ENCODE measurements at regions not wholly inside any gene's neighbourhood (a gene's known extent, or its start where the extent isn't known, plus 50 kb on each side); places are given as distances from the start of the nearest gene placed in this dataset.

DNA sequence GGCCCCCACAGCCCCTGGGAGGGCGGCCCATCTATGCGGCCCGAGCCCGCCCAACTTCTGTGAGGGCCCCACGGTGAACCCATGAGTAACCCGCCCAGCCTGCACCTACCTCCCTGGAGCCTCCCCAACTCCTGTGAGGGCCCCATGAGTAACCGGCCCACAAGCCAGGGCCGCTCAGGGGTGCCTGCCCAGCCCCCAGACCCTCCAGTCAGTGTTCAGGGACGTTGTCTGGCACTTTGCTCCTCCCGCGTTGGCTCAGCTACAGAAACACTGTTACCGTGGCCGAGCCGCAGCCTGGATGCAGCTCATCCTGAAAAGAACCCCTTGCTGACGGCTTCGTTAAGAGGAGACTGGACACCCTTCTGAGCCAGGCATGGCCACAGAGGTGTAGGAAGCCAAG is 179.6 kb downstream of the BRD1 start:
- H3K4me3 ChIP-seq (ENCODE audit: low read depth, low read length) = no peak overlapping the region
- DNase-seq (ENCODE audit: low read depth) = no peak
- TF ChIP-seq, protein P1, sequence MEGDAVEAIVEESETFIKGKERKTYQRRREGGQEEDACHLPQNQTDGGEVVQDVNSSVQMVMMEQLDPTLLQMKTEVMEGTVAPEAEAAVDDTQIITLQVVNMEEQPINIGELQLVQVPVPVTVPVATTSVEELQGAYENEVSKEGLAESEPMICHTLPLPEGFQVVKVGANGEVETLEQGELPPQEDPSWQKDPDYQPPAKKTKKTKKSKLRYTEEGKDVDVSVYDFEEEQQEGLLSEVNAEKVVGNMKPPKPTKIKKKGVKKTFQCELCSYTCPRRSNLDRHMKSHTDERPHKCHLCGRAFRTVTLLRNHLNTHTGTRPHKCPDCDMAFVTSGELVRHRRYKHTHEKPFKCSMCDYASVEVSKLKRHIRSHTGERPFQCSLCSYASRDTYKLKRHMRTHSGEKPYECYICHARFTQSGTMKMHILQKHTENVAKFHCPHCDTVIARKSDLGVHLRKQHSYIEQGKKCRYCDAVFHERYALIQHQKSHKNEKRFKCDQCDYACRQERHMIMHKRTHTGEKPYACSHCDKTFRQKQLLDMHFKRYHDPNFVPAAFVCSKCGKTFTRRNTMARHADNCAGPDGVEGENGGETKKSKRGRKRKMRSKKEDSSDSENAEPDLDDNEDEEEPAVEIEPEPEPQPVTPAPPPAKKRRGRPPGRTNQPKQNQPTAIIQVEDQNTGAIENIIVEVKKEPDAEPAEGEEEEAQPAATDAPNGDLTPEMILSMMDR (IDR thresholded peaks at IDR 0.05; ENCODE audit: control insufficient read depth, extremely low read depth, insufficient read depth) = no peak

DNA sequence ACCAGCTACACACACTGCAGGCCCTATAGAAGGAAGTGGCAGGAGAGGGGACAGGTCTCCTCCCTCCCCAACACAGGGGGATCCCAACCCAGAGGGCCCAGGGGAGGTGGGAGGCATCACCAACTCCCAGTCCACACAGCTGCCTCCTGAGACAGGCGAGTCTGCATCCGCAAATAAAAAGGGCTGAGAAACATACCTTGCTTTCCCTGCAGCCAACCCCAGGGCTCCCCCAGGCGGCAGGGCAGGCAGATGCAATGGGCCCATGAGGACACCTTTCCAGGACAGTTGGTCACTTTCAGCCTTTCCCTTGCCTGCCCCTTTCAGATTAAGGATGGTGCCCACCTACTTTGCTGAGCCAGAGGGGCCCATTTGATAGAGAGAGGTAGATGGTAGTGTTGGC is 180.0 kb downstream of the BRD1 start:
- no peak overlapping the region for H3K4me3 ChIP-seq (ENCODE audit: low read depth, low read length)
- no peak for DNase-seq (ENCODE audit: low read depth)
- TF ChIP-seq, protein P1 (IDR thresholded peaks at IDR 0.05; ENCODE audit: control insufficient read depth, extremely low read depth, insufficient read depth) = peak; percentile 17; the same call in 1 of the 2 replicates

GRCh38 chr22:49646876-49647275 is 180.8 kb downstream of the BRD1 start:
- DNase-seq (ENCODE audit: low read depth) = no peak
- TF ChIP-seq, protein P1 (IDR thresholded peaks at IDR 0.05; ENCODE audit: control insufficient read depth, extremely low read depth, insufficient read depth) = no peak
- H3K4me3 ChIP-seq (ENCODE audit: low read depth, low read length) = no peak overlapping the region

GRCh38 chr22:49645791-49646550 is 181.7 kb downstream of the BRD1 start:
- H3K4me3 ChIP-seq (ENCODE audit: low read depth, low read length) = no peak overlapping the region
- TF ChIP-seq, protein P1 (IDR thresholded peaks at IDR 0.05; ENCODE audit: control insufficient read depth, extremely low read depth, insufficient read depth) = no peak
- DNase-seq (ENCODE audit: low read depth) = no peak

DNA sequence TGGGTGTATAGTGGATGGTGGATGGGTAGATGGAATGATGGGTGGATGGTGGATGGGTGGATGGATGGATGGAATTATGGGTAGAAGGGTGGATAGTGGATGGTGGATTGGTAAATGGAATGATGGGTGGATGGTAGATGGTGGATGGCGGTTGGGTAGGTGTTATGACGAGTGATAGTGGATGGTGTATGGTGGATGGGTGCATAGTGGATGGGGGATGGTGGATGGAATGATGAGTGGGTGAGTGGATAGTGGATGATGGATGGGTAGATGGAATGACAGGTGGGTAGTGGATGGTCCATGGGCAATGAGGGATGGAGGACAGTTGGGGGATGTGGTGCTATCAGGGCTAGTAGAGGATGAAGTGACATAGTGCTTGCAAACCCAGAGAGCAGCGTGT is 182.4 kb downstream of the BRD1 start:
- TF ChIP-seq, protein P1 (IDR thresholded peaks at IDR 0.05; ENCODE audit: control insufficient read depth, extremely low read depth, insufficient read depth) = no peak
- no peak overlapping the region for H3K4me3 ChIP-seq (ENCODE audit: low read depth, low read length)
- DNase-seq (ENCODE audit: low read depth) = no peak

- TF ChIP-seq, protein P1 (IDR thresholded peaks at IDR 0.05; ENCODE audit: control insufficient read depth, extremely low read depth, insufficient read depth) = no peak
- H3K4me3 ChIP-seq (ENCODE audit: low read depth, low read length) = no peak overlapping the region
- DNase-seq (ENCODE audit: low read depth) = no peak
Observed at GRCh38 chr22:49643998-49644397, 183.7 kb downstream of the BRD1 start.

GRCh38 chr22:49643466-49643865 is 184.2 kb downstream of the BRD1 start:
- TF ChIP-seq, protein P1 (IDR thresholded peaks at IDR 0.05; ENCODE audit: control insufficient read depth, extremely low read depth, insufficient read depth) = no peak
- no peak for DNase-seq (ENCODE audit: low read depth)

More at GRCh38 chr22:49643466-49643865, 184.2 kb downstream of the BRD1 start:
- no peak overlapping the region for H3K4me3 ChIP-seq (ENCODE audit: low read depth, low read length)
